Kidney epithelial cell (primary cell): ENCODE measurements at regions not wholly inside any gene's neighbourhood (a gene's known extent, or its start where the extent isn't known, plus 50 kb on each side); places are given as distances from the start of the nearest gene placed in this dataset.

Experiments used
- DNase-seq: peaks from one replicate; pipeline ENCODE4 v3.0.0-alpha.2; 2010; ENCODE audit warnings: low read depth
- H3K27me3 ChIP-seq: 2 replicates; pipeline ENCODE4 v1.6.0; 2011; ENCODE audit warnings: low read length; ENCODE audit not compliant: control insufficient read depth, insufficient read depth
- H3K36me3 ChIP-seq: 2 replicates; pipeline ENCODE4 v1.5.1; 2011; ENCODE audit warnings: low read length; ENCODE audit not compliant: control insufficient read depth, insufficient read depth
- H3K4me3 ChIP-seq: 2 replicates; pipeline ENCODE4 v1.5.1; 2011; ENCODE audit warnings: low read depth, mild to moderate bottlenecking, control low read depth, low read length
- CTCF ChIP-seq: IDR thresholded peaks from 2 replicates; pipeline ENCODE4 v1.5.1; 2011; ENCODE audit warnings: mild to moderate bottlenecking, moderate library complexity, low read length, control low read depth, inconsistent platforms; ENCODE audit not compliant: insufficient read depth, poor library complexity, severe bottlenecking

- Histone ChIP-seq H3K4me3 (no peak overlapping the region), H3K27me3 (no peaks in the 10 kb centered on the region), H3K36me3 (no peaks in the 10 kb centered on the region)
- no peak for TF ChIP-seq CTCF
- no peak for DNase-seq
Observed at GRCh38 chr14:23805761-23806160, 147.8 kb upstream of the DHRS4 start.

GRCh38 chr14:23814527-23815256 is 138.9 kb upstream of the DHRS4 start:
- no peak for TF ChIP-seq CTCF
- Histone ChIP-seq H3K4me3 (no peak overlapping the region), H3K36me3 (no peaks in the 10 kb centered on the region), H3K27me3 (no peaks in the 10 kb centered on the region)
- DNase-seq: no peak

- H3K27me3 ChIP-seq: no peaks in the 10 kb centered on the region
- TF ChIP-seq CTCF: no peak
Observed at GRCh38 chr14:23816371-23816770, 137.2 kb upstream of the DHRS4 start.

GRCh38 chr14:23817164-23817767 is 136.3 kb upstream of the DHRS4 start:
- no peak for TF ChIP-seq CTCF
- no peaks in the 10 kb centered on the region for H3K27me3 ChIP-seq
- no peaks in the 10 kb centered on the region for H3K36me3 ChIP-seq
- no peak for DNase-seq
- H3K4me3 ChIP-seq: no peak overlapping the region

More at GRCh38 chr14:23816371-23816770, 137.2 kb upstream of the DHRS4 start:
- no peaks in the 10 kb centered on the region for H3K36me3 ChIP-seq
- no peak for DNase-seq
- H3K4me3 ChIP-seq: no peak overlapping the region

- TF ChIP-seq CTCF: no peak
- Histone ChIP-seq H3K36me3 (no peaks in the 10 kb centered on the region), H3K27me3 (no peaks in the 10 kb centered on the region), H3K4me3 (no peak overlapping the region)
- DNase-seq: no peak
Observed at GRCh38 chr14:23827100-23827892, 126.3 kb upstream of the DHRS4 start.
